ENCODE measurements at regions not wholly inside any gene's neighbourhood (a gene's known extent, or its start where the extent isn't known, plus 50 kb on each side); places are given as distances from the start of the nearest gene placed in this dataset.

DNA sequence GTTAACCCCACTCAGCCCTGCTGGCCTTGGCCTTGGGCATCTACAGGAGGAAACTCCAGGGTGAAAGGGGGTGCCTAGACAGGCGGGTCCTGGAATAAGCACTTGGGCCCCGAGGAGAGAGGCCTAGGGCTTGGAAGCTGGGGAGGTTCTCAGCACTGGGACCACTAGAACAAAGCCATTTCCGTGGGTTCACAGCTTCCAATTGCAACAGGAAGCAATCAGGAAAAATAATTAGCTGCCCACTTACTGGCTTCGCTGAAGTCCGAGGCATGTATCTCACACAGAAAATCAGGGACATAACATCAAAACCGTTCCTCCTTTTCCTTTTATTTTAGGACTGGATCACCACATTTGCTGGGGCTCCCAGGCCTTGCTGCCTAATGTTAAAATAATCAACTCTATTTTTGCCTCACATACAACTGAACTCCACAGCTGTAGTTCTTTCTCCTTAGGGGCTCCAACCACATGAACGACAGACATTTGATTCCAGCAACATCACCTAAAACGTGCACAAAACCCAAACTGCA is 161.1 kb upstream of the GRK3 start:
- Histone ChIP-seq H3K27me3 (ENCODE audit: low read length) (no peaks in the 10 kb centered on the region), H4K20me1 (ENCODE audit: low read length) (peaks cover 27% of the 10 kb centered on the region), H3K36me3 (ENCODE audit: low read depth, low read length) (no peaks in the 10 kb centered on the region), H3K9me2 (replicated peaks; ENCODE audit: low read length) (no peaks in the 10 kb centered on the region), H3K9ac (ENCODE audit: low read length) (peak overlapping the region; percentile 79), H3F3A (ENCODE audit: low read length, unreplicated experiment) (no peaks in the 10 kb centered on the region), H3K9me3 (ENCODE audit: low read length) (no peaks in the 10 kb centered on the region), H3K4me3 (ENCODE audit: low read length) (peak overlapping the region; percentile 80), H3K4me1 (ENCODE audit: insufficient read depth, low read length) (peaks cover 34% of the 10 kb centered on the region), H3K27ac (ENCODE audit: low read length) (peak overlapping the region; percentile 68), H2AFZ (ENCODE audit: low read length) (no peak overlapping the region), H3K4me2 (ENCODE audit: low read length) (peak overlapping the region; percentile 93), H3K79me2 (ENCODE audit: low read length) (peaks cover 71% of the 10 kb centered on the region)
- DNase-seq, result no peak
- TF ChIP-seq EZH2 (IDR thresholded peaks at IDR 0.05; ENCODE audit: low read length, unreplicated experiment) (no peak), EZH2phosphoT487 (IDR thresholded peaks at IDR 0.05; ENCODE audit: borderline replicate concordance, low read length) (no peak)
- TF ChIP-seq, protein P1, sequence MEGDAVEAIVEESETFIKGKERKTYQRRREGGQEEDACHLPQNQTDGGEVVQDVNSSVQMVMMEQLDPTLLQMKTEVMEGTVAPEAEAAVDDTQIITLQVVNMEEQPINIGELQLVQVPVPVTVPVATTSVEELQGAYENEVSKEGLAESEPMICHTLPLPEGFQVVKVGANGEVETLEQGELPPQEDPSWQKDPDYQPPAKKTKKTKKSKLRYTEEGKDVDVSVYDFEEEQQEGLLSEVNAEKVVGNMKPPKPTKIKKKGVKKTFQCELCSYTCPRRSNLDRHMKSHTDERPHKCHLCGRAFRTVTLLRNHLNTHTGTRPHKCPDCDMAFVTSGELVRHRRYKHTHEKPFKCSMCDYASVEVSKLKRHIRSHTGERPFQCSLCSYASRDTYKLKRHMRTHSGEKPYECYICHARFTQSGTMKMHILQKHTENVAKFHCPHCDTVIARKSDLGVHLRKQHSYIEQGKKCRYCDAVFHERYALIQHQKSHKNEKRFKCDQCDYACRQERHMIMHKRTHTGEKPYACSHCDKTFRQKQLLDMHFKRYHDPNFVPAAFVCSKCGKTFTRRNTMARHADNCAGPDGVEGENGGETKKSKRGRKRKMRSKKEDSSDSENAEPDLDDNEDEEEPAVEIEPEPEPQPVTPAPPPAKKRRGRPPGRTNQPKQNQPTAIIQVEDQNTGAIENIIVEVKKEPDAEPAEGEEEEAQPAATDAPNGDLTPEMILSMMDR (conservative IDR thresholded peaks at IDR 0.05; ENCODE audit: low read depth, low read length), result no peak
- BruUV-seq (replicated peaks), result no TSS peak
- ChIA-PET POLR2A (ENCODE audit: unreplicated experiment) (interaction anchor here (0.7 kb wide), 1 partner anchor 46 kb away, joined by 3 read pairs; no protein-coding TSS in a partner anchor), CTCF (no interaction called here)
- no peak for ATAC-seq
- intact Hi-C loops (cut with micrococcal nuclease), result no loop called here

DNA sequence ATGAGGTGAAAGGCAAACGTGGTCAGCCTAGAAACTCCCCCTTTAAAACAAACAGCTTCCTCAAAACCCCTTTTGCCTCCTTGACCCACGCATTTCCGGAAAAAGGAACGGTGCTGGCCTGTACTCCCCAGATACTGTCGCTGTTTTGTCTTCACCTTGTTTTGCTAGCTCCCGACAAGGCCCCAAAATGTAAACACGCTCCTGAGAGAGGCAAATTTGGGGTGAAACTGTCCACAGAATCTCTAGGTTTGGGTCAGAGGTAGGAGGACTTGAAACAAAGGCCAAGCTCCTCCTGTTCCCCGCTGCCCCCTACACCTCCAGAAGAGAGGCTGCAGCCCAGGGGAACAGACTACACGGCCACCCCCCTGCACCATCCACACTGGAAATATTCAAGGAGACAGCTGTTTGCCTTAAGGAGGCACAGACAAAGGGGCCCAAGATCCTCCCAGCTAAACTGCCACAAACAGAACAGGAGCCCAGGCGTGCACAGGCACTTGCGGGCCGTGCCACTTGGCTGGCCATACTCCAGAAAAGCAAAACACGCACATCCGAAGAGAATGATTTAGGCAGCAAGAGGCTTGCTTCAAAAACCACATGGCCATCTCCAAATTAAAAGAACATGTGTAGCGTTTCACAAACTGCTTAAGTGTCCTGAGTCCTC is 160.5 kb upstream of the GRK3 start:
- Histone ChIP-seq H3K79me2 (ENCODE audit: low read length) (peaks cover 65% of the 10 kb centered on the region), H3F3A (ENCODE audit: low read length, unreplicated experiment) (no peaks in the 10 kb centered on the region), H3K9ac (ENCODE audit: low read length) (peak overlapping the region; percentile 79), H3K9me3 (ENCODE audit: low read length) (no peaks in the 10 kb centered on the region), H4K20me1 (ENCODE audit: low read length) (peaks cover 25% of the 10 kb centered on the region; the same call in 1 of the 2 replicates), H3K27ac (ENCODE audit: low read length) (peak overlapping the region; percentile 68), H3K36me3 (ENCODE audit: low read depth, low read length) (no peaks in the 10 kb centered on the region), H3K4me2 (ENCODE audit: low read length) (peak overlapping the region; percentile 93), H3K27me3 (ENCODE audit: low read length) (no peaks in the 10 kb centered on the region), H3K9me2 (replicated peaks; ENCODE audit: low read length) (no peaks in the 10 kb centered on the region), H3K4me3 (ENCODE audit: low read length) (peak overlapping the region; percentile 80), H3K4me1 (ENCODE audit: insufficient read depth, low read length) (peaks cover 30% of the 10 kb centered on the region), H2AFZ (ENCODE audit: low read length) (no peak overlapping the region)
- DNase-seq (peak; percentile 21), ATAC-seq (0 out of 2 replicates have a peak, but pooled peaks have one; percentile 0)
- BruUV-seq (replicated peaks), result TSS peak; percentile 43
- intact Hi-C loops (cut with micrococcal nuclease), result no loop called here
- ChIA-PET POLR2A (ENCODE audit: unreplicated experiment) (interaction anchor here (0.7 kb wide), 1 partner anchor 46 kb away, joined by 3 read pairs; no protein-coding TSS in a partner anchor), CTCF (no interaction called here)
- TF ChIP-seq, protein P1 (conservative IDR thresholded peaks at IDR 0.05; ENCODE audit: low read depth, low read length), result no peak
- TF ChIP-seq EZH2 (IDR thresholded peaks at IDR 0.05; ENCODE audit: low read length, unreplicated experiment) (no peak), EZH2phosphoT487 (IDR thresholded peaks at IDR 0.05; ENCODE audit: borderline replicate concordance, low read length) (no peak)

DNA sequence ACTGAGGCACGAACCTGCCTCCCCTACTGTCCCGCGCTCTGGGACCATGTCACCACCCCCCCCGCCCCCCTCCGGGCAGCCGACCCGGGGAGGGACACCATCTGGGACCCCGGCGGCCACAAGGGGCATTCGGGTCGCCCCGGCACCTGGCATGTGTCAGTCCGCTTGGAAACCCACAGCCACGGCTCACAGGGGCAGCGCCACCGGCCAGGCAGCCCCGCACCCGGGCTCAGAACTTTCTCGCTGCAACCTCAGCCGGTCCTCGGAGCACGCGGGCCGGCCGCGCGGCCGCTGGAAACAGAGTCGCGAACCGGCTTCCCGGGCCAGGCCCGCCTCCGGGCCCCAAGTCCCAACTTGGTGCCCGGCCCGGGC is 159.9 kb upstream of the GRK3 start:
- ChIA-PET CTCF (no interaction called here), POLR2A (ENCODE audit: unreplicated experiment) (no interaction called here)
- intact Hi-C loops (cut with micrococcal nuclease), result no loop called here
- Histone ChIP-seq H3K27me3 (ENCODE audit: low read length) (no peaks in the 10 kb centered on the region), H2AFZ (ENCODE audit: low read length) (0 out of 2 replicates have a peak overlapping the region, but pooled peaks have one; percentile 30), H3K4me2 (ENCODE audit: low read length) (peak overlapping the region; percentile 93), H3K9me3 (ENCODE audit: low read length) (no peaks in the 10 kb centered on the region), H3K9me2 (replicated peaks; ENCODE audit: low read length) (no peaks in the 10 kb centered on the region), H3F3A (ENCODE audit: low read length, unreplicated experiment) (no peaks in the 10 kb centered on the region), H3K4me3 (ENCODE audit: low read length) (peak overlapping the region; percentile 80), H3K9ac (ENCODE audit: low read length) (peak overlapping the region; percentile 79), H3K27ac (ENCODE audit: low read length) (peak overlapping the region; percentile 68), H3K4me1 (ENCODE audit: insufficient read depth, low read length) (peaks cover 30% of the 10 kb centered on the region), H3K79me2 (ENCODE audit: low read length) (peaks cover 59% of the 10 kb centered on the region), H3K36me3 (ENCODE audit: low read depth, low read length) (no peaks in the 10 kb centered on the region), H4K20me1 (ENCODE audit: low read length) (peaks cover 24% of the 10 kb centered on the region; the same call in 1 of the 2 replicates)
- no peak for DNase-seq
- TF ChIP-seq EZH2 (IDR thresholded peaks at IDR 0.05; ENCODE audit: low read length, unreplicated experiment) (no peak), EZH2phosphoT487 (IDR thresholded peaks at IDR 0.05; ENCODE audit: borderline replicate concordance, low read length) (no peak)
- TF ChIP-seq, protein P1 (conservative IDR thresholded peaks at IDR 0.05; ENCODE audit: low read depth, low read length), result no peak
- no peak; the same call in 1 of the 2 replicates for ATAC-seq
- no TSS peak for BruUV-seq (replicated peaks)

All from PC-3 (cell line).